ENCODE measurements at regions not wholly inside any gene's neighbourhood (a gene's known extent, or its start where the extent isn't known, plus 50 kb on each side); places are given as distances from the start of the nearest gene placed in this dataset.

GRCh38 chr4:138513535-138513934 lies 271.4 kb upstream of the SLC7A11 start:
- no peak overlapping the region for H3K4me2 ChIP-seq (ENCODE audit: low read depth, low read length)
- in situ Hi-C loops (cut with MboI; ENCODE audit: low sequenced_read_pairs) = no loop called here
- H2AK9ac ChIP-seq (replicated peaks; ENCODE audit: low read depth, low read length, poor library complexity) = no peak overlapping the region
- no peak for DNase-seq
- intact Hi-C loops (cut with micrococcal nuclease) = no loop called here
- H3K23ac ChIP-seq (ENCODE audit: low read depth, low read length) = no peak overlapping the region
- H2BK5ac ChIP-seq (ENCODE audit: low read depth, low read length, poor library complexity, severe bottlenecking) = no peak overlapping the region
- H3K14ac ChIP-seq (replicated peaks; ENCODE audit: low read depth, low read length) = no peak overlapping the region
- H2BK120ac ChIP-seq (ENCODE audit: low read depth, low read length) = no peak overlapping the region
- H2AK5ac ChIP-seq (ENCODE audit: low read depth, low read length) = no peak overlapping the region
- no peaks in the 10 kb centered on the region for H3K27me3 ChIP-seq (ENCODE audit: control insufficient read depth, insufficient read depth, low read length)
- H3K27ac ChIP-seq (ENCODE audit: insufficient read depth, low read length) = no peak overlapping the region
- peaks cover 4% of the 10 kb centered on the region; the same call in 1 of the 2 replicates for H3K4me1 ChIP-seq (ENCODE audit: control insufficient read depth, insufficient read depth, low read length)
- H3K4me3 ChIP-seq (ENCODE audit: insufficient read depth, low read depth, low read length) = no peak overlapping the region
- BruUV-seq (replicated peaks) = no TSS peak
- no peak overlapping the region for H3K56ac ChIP-seq (ENCODE audit: extremely low read depth, insufficient read depth, low read length)
- peaks cover 4% of the 10 kb centered on the region; the same call in 1 of the 2 replicates for H3K9me1 ChIP-seq (ENCODE audit: insufficient read depth, low read length)
- H4K91ac ChIP-seq (ENCODE audit: insufficient read depth, low read depth, low read length) = no peak overlapping the region; the same call in 1 of the 2 replicates
- dilution Hi-C loops (cut with HindIII; ENCODE audit: low sequenced_read_pairs, unreplicated experiment) = no loop called here
- H3K18ac ChIP-seq (ENCODE audit: low read depth, low read length) = no peak overlapping the region
- no peak overlapping the region for H4K8ac ChIP-seq (ENCODE audit: low read depth in 2 of 2, low read length in 2 of 2)
- WGBS, 2 experiments (ENCODE audit: extremely low coverage in 2 of 2, insufficient read length in 1 of 2) = no CpG with 5 or more reads among the region's 1 CpG
- H3K4ac ChIP-seq (ENCODE audit: low read depth, low read length) = no peak overlapping the region
- H3K9me3 ChIP-seq (ENCODE audit: control insufficient read depth, insufficient read depth, low read length) = no peaks in the 10 kb centered on the region
- POLR2A ChIA-PET (ENCODE audit: unreplicated experiment) = no interaction called here
- no peaks in the 10 kb centered on the region for H3K36me3 ChIP-seq (ENCODE audit: control insufficient read depth, insufficient read depth, low read length)
- ATAC-seq (ENCODE audit: low read depth) = no peak
- H2BK20ac ChIP-seq (ENCODE audit: low read depth, low read length) = no peak overlapping the region
- H2BK15ac ChIP-seq (ENCODE audit: low read depth, low read length) = no peak overlapping the region
- CTCF ChIA-PET = no interaction called here
- no peak overlapping the region for H4K5ac ChIP-seq (ENCODE audit: low read depth, low read length)
- no peak overlapping the region for H3K9ac ChIP-seq (ENCODE audit: low read depth, low read length)
- H2AFZ ChIP-seq (replicated peaks; ENCODE audit: low read length, poor library complexity) = no peak overlapping the region
- no peaks in the 10 kb centered on the region for H3K79me1 ChIP-seq (ENCODE audit: low read depth in 1 of 2, low read length in 2 of 2)
- no peaks in the 10 kb centered on the region for H4K20me1 ChIP-seq (ENCODE audit: insufficient read depth, low read length)
- TF ChIP-seq CHD1 (IDR thresholded peaks at IDR 0.05; ENCODE audit: low read depth, low read length) (no peak), RAD21 (IDR thresholded peaks at IDR 0.05; ENCODE audit: low read length) (no peak), MAFK (IDR thresholded peaks at IDR 0.05; ENCODE audit: low read depth, low read length) (peak; percentile 91), RFX5 (IDR thresholded peaks at IDR 0.05; ENCODE audit: low read depth, low read length) (no peak), MAZ (IDR thresholded peaks at IDR 0.05; ENCODE audit: borderline replicate concordance, low read depth, low read length) (no peak)
